GM23338 (cell line): ENCODE measurements at regions not wholly inside any gene's neighbourhood (a gene's known extent, or its start where the extent isn't known, plus 50 kb on each side); places are given as distances from the start of the nearest gene placed in this dataset.

ENCODE experiments used
- ATAC-seq: fragments of 200-7000 bp; cut with Tn5 transposase; 3 replicates; pipeline ENCODE4 v1.9.1; 2020
- DNase-seq: peaks from one replicate; pipeline ENCODE4 v3.0.0-alpha.2; 2015; ENCODE audit warnings: low spot score
- H2AFZ ChIP-seq: fragments of 200-600 bp; sonication (generic); 2 replicates; pipeline ENCODE4 v1.8.0; 2016; ENCODE audit warnings: antibody characterized with exemption, mild to moderate bottlenecking, moderate library complexity
- H3F3A ChIP-seq: fragments of 200-600 bp; sonication (generic); replicated peaks from 2 replicates; pipeline ENCODE4 v1.8.0; 2017; ENCODE audit warnings: antibody characterized with exemption, mixed run types, low read depth
- H3K27ac ChIP-seq: fragments of 200-600 bp; sonication (generic); 2 replicates; pipeline ENCODE4 v1.6.1; 2016; ENCODE audit warnings: low read depth
- H3K27me3 ChIP-seq: fragments of 200-600 bp; sonication (generic); 2 replicates; pipeline ENCODE4 v1.8.0; 2016; ENCODE audit warnings: mild to moderate bottlenecking, mixed run types, moderate library complexity; ENCODE audit not compliant: insufficient read depth
- H3K36me3 ChIP-seq: fragments of 200-600 bp; sonication (generic); 2 replicates; pipeline ENCODE4 v1.8.0; 2016; ENCODE audit warnings: mild to moderate bottlenecking; ENCODE audit not compliant: insufficient read depth
- H3K4me1 ChIP-seq: fragments of 200-600 bp; sonication (generic); 2 replicates; pipeline ENCODE4 v1.8.0; 2016; ENCODE audit warnings: mild to moderate bottlenecking, moderate library complexity; ENCODE audit not compliant: insufficient read depth
- H3K4me2 ChIP-seq: fragments of 200-600 bp; sonication (generic); 2 replicates; pipeline ENCODE4 v1.7.1; 2017; ENCODE audit warnings: mixed run types
- H3K4me3 ChIP-seq: fragments of 200-600 bp; sonication (generic); 2 replicates; pipeline ENCODE4 v1.6.1; 2016; ENCODE audit warnings: mixed run types
- H3K79me2 ChIP-seq: fragments of 200-600 bp; sonication (generic); replicated peaks from 2 replicates; pipeline ENCODE4 v1.8.0; 2017; ENCODE audit warnings: mild to moderate bottlenecking; ENCODE audit not compliant: insufficient read depth
- H3K9me2 ChIP-seq: fragments of 200-600 bp; sonication (generic); 2 replicates; pipeline ENCODE4 v1.8.0; 2017; ENCODE audit not compliant: insufficient read depth
- H4K20me1 ChIP-seq: fragments of 200-600 bp; sonication (generic); replicated peaks from 2 replicates; pipeline ENCODE4 v1.8.0; 2017; ENCODE audit warnings: mild to moderate bottlenecking; ENCODE audit not compliant: insufficient read depth
- H3K27ac Mint-ChIP-seq: 2 replicates; pipeline ENCODE4 v1.8.0; 2020; ENCODE audit warnings: inconsistent platforms, mild to moderate bottlenecking, moderate library complexity, mixed read lengths
- H3K27me3 Mint-ChIP-seq: 3 replicates; pipeline ENCODE4 v1.8.0; 2022; ENCODE audit warnings: low read depth, mild to moderate bottlenecking, moderate library complexity, mixed read lengths, inconsistent platforms; ENCODE audit not compliant: insufficient read depth, poor library complexity
- H3K36me3 Mint-ChIP-seq: 3 replicates; pipeline ENCODE4 v1.8.0; 2021; ENCODE audit warnings: low read depth, mild to moderate bottlenecking, inconsistent platforms, moderate library complexity, mixed read lengths
- H3K4me1 Mint-ChIP-seq: 3 replicates; pipeline ENCODE4 v1.8.0; 2020; ENCODE audit warnings: mild to moderate bottlenecking, inconsistent platforms, mixed read lengths
- H3K4me3 Mint-ChIP-seq: 3 replicates; pipeline ENCODE4 v1.8.0; 2021; ENCODE audit warnings: moderate library complexity, mild to moderate bottlenecking, inconsistent platforms, mixed read lengths
- H3K9me3 Mint-ChIP-seq: 3 replicates; pipeline ENCODE4 v1.8.0; 2020; ENCODE audit warnings: moderate library complexity, mild to moderate bottlenecking, inconsistent platforms, mixed read lengths
- CREB1 ChIP-seq: fragments of 250-450 bp; sonication (Bioruptor Pico); IDR thresholded peaks from 2 replicates; pipeline ENCODE4 v1.5.0; 2020; ENCODE audit warnings: low read depth, mild to moderate bottlenecking, moderate library complexity
- TF ChIP-seq, protein P1 (sequence below): fragments of 250-450 bp; sonication (Bioruptor Pico); IDR thresholded peaks from 2 replicates; pipeline ENCODE4 v1.5.0; 2020; ENCODE audit warnings: mild to moderate bottlenecking, moderate library complexity
- TF ChIP-seq, protein P2 (sequence below), 2 experiments: fragments of 200-600 bp in 1 of 2; sonication (generic) in 1 of 2; conservative IDR thresholded peaks; 2 replicates each; pipeline versions ENCODE4 v1.5.1 to v1.6.1; 2016 to 2017; ENCODE audit warnings: antibody characterized with exemption in 2 of 2, low read depth in 2 of 2, mild to moderate bottlenecking in 2 of 2, moderate library complexity in 1 of 2

DNA sequence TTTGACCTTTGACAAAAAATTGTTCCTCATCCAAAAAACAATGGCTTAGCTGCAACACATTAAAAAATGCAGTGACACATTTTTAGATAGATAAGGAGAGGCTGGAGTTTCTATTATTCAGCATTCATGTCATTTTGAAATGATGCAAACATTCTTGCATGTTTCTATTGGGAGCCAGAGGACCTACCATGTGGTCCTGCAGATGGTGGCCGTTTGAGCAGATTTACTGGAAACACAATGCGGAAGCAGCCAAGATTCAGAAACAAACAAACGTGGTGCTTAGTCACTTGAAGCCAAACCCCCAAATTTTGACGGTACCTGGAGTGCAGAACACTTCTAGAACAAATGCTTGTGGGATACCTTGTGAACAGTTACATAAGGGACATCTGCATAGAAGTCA, 456.7 kb downstream of the PCDH18 start (continued):
- TF ChIP-seq, protein P1, sequence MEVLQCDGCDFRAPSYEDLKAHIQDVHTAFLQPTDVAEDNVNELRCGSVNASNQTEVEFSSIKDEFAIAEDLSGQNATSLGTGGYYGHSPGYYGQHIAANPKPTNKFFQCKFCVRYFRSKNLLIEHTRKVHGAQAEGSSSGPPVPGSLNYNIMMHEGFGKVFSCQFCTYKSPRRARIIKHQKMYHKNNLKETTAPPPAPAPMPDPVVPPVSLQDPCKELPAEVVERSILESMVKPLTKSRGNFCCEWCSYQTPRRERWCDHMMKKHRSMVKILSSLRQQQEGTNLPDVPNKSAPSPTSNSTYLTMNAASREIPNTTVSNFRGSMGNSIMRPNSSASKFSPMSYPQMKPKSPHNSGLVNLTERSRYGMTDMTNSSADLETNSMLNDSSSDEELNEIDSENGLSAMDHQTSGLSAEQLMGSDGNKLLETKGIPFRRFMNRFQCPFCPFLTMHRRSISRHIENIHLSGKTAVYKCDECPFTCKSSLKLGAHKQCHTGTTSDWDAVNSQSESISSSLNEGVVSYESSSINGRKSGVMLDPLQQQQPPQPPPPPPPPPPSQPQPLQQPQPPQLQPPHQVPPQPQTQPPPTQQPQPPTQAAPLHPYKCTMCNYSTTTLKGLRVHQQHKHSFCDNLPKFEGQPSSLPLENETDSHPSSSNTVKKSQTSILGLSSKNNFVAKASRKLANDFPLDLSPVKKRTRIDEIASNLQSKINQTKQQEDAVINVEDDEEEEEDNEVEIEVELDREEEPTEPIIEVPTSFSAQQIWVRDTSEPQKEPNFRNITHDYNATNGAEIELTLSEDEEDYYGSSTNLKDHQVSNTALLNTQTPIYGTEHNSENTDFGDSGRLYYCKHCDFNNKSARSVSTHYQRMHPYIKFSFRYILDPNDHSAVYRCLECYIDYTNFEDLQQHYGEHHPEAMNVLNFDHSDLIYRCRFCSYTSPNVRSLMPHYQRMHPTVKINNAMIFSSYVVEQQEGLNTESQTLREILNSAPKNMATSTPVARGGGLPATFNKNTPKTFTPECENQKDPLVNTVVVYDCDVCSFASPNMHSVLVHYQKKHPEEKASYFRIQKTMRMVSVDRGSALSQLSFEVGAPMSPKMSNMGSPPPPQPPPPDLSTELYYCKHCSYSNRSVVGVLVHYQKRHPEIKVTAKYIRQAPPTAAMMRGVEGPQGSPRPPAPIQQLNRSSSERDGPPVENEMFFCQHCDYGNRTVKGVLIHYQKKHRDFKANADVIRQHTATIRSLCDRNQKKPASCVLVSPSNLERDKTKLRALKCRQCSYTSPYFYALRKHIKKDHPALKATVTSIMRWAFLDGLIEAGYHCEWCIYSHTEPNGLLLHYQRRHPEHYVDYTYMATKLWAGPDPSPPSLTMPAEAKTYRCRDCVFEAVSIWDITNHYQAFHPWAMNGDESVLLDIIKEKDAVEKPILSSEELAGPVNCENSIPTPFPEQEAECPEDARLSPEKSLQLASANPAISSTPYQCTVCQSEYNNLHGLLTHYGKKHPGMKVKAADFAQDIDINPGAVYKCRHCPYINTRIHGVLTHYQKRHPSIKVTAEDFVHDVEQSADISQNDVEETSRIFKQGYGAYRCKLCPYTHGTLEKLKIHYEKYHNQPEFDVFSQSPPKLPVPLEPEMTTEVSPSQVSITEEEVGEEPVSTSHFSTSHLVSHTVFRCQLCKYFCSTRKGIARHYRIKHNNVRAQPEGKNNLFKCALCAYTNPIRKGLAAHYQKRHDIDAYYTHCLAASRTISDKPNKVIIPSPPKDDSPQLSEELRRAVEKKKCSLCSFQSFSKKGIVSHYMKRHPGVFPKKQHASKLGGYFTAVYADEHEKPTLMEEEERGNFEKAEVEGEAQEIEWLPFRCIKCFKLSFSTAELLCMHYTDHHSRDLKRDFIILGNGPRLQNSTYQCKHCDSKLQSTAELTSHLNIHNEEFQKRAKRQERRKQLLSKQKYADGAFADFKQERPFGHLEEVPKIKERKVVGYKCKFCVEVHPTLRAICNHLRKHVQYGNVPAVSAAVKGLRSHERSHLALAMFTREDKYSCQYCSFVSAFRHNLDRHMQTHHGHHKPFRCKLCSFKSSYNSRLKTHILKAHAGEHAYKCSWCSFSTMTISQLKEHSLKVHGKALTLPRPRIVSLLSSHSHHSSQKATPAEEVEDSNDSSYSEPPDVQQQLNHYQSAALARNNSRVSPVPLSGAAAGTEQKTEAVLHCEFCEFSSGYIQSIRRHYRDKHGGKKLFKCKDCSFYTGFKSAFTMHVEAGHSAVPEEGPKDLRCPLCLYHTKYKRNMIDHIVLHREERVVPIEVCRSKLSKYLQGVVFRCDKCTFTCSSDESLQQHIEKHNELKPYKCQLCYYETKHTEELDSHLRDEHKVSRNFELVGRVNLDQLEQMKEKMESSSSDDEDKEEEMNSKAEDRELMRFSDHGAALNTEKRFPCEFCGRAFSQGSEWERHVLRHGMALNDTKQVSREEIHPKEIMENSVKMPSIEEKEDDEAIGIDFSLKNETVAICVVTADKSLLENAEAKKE (CRISPR knock-in tag), result no peak

DNA sequence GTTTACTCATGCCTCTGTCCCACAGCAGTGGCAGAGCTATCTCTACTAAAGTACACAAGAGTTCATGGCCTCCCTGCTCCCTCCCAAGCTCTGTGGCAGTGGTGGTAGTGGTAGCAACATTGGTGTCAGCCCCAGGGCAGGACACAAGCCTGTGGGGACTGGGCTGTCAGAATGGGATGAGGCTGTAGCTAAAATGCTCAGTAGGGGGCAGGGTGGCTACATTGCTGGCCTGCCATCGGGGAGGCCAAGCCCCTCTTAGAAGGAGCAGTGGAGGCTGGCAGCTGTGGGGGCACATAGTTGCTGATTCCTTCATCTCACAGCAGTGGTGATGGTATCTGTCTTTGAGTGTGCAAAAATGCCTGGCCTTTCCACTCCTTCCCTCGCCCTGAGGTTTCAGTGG, 461.7 kb downstream of the PCDH18 start:
- Histone ChIP-seq H3K79me2 (no peaks in the 10 kb centered on the region), H3K27me3 (no peaks in the 10 kb centered on the region), H3K4me2 (no peak overlapping the region), H3K36me3 (no peaks in the 10 kb centered on the region), H3K4me3 (no peak overlapping the region), H3K4me1 (no peaks in the 10 kb centered on the region), H3K9me2 (no peaks in the 10 kb centered on the region), H2AFZ (no peak overlapping the region), H3K27ac (no peak overlapping the region), H3F3A (no peaks in the 10 kb centered on the region), H4K20me1 (no peaks in the 10 kb centered on the region)
- H3K9me3 Mint-ChIP-seq, result peaks cover 5% of the 10 kb centered on the region; the same call in 2 of the 3 replicates
- peak; percentile 35 for DNase-seq
- TF ChIP-seq CREB1, result no peak
- TF ChIP-seq, protein P2, sequence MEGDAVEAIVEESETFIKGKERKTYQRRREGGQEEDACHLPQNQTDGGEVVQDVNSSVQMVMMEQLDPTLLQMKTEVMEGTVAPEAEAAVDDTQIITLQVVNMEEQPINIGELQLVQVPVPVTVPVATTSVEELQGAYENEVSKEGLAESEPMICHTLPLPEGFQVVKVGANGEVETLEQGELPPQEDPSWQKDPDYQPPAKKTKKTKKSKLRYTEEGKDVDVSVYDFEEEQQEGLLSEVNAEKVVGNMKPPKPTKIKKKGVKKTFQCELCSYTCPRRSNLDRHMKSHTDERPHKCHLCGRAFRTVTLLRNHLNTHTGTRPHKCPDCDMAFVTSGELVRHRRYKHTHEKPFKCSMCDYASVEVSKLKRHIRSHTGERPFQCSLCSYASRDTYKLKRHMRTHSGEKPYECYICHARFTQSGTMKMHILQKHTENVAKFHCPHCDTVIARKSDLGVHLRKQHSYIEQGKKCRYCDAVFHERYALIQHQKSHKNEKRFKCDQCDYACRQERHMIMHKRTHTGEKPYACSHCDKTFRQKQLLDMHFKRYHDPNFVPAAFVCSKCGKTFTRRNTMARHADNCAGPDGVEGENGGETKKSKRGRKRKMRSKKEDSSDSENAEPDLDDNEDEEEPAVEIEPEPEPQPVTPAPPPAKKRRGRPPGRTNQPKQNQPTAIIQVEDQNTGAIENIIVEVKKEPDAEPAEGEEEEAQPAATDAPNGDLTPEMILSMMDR (conservative IDR thresholded peaks at IDR 0.05; ENCODE audit: low read depth in 2 of 2), result peak; percentile 33 to 69
- no peaks in the 10 kb centered on the region for H3K36me3 Mint-ChIP-seq
- H3K27me3 Mint-ChIP-seq, result no peaks in the 10 kb centered on the region
- no peak overlapping the region for H3K27ac Mint-ChIP-seq
- H3K4me3 Mint-ChIP-seq, result no peak overlapping the region
- peak; percentile 67 for ATAC-seq
- H3K4me1 Mint-ChIP-seq, result peaks cover 2% of the 10 kb centered on the region; the same call in 1 of the 3 replicates
